DND-41 (cell line): ENCODE measurements at regions not wholly inside any gene's neighbourhood (a gene's known extent, or its start where the extent isn't known, plus 50 kb on each side); places are given as distances from the start of the nearest gene placed in this dataset.
"Not testable (repeated sequence)": the region's sequence is repeated elsewhere in the genome, so short reads cannot be mapped to it uniquely, and the experiment has no call there.

Source experiments
- ATAC-seq: fragments of 200-7000 bp; cut with Tn5 transposase; 3 replicates; pipeline ENCODE4 v1.9.1; 2021; ENCODE audit warnings: low read depth; ENCODE audit not compliant: insufficient read depth
- DNase-seq: peaks from one replicate; pipeline ENCODE4 v3.0.0-alpha.2; 2020
- H2AFZ ChIP-seq: 2 replicates; pipeline ENCODE4 v1.6.0; 2012; ENCODE audit warnings: low read depth, low read length
- H3K27ac ChIP-seq: 2 replicates; pipeline ENCODE4 v1.5.1; 2012; ENCODE audit warnings: low read length, inconsistent platforms
- H3K27me3 ChIP-seq: fragments of 200-600 bp; sonication (generic); 2 replicates; pipeline ENCODE4 v1.6.0; 2012; ENCODE audit warnings: low read length, mild to moderate bottlenecking, inconsistent platforms; ENCODE audit not compliant: insufficient read depth, poor library complexity
- H3K36me3 ChIP-seq: 2 replicates; pipeline ENCODE4 v1.5.1; 2012; ENCODE audit warnings: low read length, inconsistent platforms; ENCODE audit not compliant: insufficient read depth
- H3K4me1 ChIP-seq: 2 replicates; pipeline ENCODE4 v1.5.1; 2012; ENCODE audit warnings: mild to moderate bottlenecking, low read length; ENCODE audit not compliant: insufficient read depth
- H3K4me2 ChIP-seq: 2 replicates; pipeline ENCODE4 v1.6.0; 2012; ENCODE audit warnings: mild to moderate bottlenecking, moderate library complexity, low read length, inconsistent platforms; ENCODE audit not compliant: insufficient read depth
- H3K4me3 ChIP-seq, 2 experiments: fragments of 200-600 bp in 1 of 2; shearing (Covaris generic) in 1 of 2; 2 replicates each; pipeline ENCODE4 v1.5.1; 2012 to 2016; ENCODE audit warnings: inconsistent platforms in 2 of 2, low read length in 2 of 2, mild to moderate bottlenecking in 2 of 2, low read depth in 1 of 2, moderate library complexity in 1 of 2
- H3K79me2 ChIP-seq: 2 replicates; pipeline ENCODE4 v1.6.0; 2012; ENCODE audit warnings: low read length, inconsistent platforms; ENCODE audit not compliant: insufficient read depth
- H3K9ac ChIP-seq: 2 replicates; pipeline ENCODE4 v1.6.0; 2012; ENCODE audit warnings: low read depth, mild to moderate bottlenecking, inconsistent platforms, low read length, moderate library complexity
- H3K9me3 ChIP-seq: 2 replicates; pipeline ENCODE4 v1.5.1; 2012; ENCODE audit warnings: low read length, moderate library complexity, mild to moderate bottlenecking, inconsistent platforms; ENCODE audit not compliant: insufficient read depth, severe bottlenecking
- H4K20me1 ChIP-seq: 2 replicates; pipeline ENCODE4 v1.6.0; 2012; ENCODE audit warnings: low read length; ENCODE audit not compliant: insufficient read depth
- EZH2 ChIP-seq: IDR thresholded peaks from 3 replicates; pipeline ENCODE4 v1.6.1; 2012; ENCODE audit warnings: borderline replicate concordance, low read depth, mild to moderate bottlenecking, moderate library complexity, low read length, inconsistent platforms; ENCODE audit not compliant: severe bottlenecking
- TF ChIP-seq, protein P1 (sequence below): IDR thresholded peaks from 2 replicates; pipeline ENCODE4 v1.5.1; 2012; ENCODE audit warnings: borderline replicate concordance, low read length, moderate library complexity, mild to moderate bottlenecking; ENCODE audit not compliant: poor library complexity, severe bottlenecking; ENCODE audit errors: extremely low read depth

DNA sequence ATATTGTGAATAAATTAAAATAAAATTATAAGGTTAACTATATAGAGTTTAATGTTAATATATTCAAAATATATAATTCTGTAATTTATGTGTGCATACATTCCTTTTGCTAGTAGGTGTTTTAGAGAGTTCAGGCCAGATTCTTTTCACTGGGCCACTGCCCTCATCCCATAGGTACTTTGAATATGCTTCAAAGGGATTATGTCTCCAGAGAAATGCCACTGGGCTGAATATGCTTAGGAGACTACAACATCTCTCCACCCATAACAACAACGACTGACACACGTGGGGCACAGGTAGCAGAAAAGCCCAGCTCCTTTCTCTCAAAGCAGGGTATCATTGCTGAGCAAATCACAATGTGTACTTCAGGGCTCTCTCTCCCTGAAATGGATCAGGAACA is 290.9 kb upstream of the TACR3 start:
- Histone ChIP-seq H3K4me3 (no peak overlapping the region), H3K27ac (no peak overlapping the region), H3K9ac (no peak overlapping the region), H3K4me2 (no peak overlapping the region), H3K36me3 (no peaks in the 10 kb centered on the region), H3K4me1 (no peaks in the 10 kb centered on the region), H3K79me2 (no peaks in the 10 kb centered on the region), H3K27me3 (no peaks in the 10 kb centered on the region), H4K20me1 (no peaks in the 10 kb centered on the region), H3K9me3 (no peaks in the 10 kb centered on the region), H2AFZ (no peak overlapping the region)
- ATAC-seq, result no peak
- no peak for DNase-seq
- no peak for TF ChIP-seq EZH2
- TF ChIP-seq, protein P1, sequence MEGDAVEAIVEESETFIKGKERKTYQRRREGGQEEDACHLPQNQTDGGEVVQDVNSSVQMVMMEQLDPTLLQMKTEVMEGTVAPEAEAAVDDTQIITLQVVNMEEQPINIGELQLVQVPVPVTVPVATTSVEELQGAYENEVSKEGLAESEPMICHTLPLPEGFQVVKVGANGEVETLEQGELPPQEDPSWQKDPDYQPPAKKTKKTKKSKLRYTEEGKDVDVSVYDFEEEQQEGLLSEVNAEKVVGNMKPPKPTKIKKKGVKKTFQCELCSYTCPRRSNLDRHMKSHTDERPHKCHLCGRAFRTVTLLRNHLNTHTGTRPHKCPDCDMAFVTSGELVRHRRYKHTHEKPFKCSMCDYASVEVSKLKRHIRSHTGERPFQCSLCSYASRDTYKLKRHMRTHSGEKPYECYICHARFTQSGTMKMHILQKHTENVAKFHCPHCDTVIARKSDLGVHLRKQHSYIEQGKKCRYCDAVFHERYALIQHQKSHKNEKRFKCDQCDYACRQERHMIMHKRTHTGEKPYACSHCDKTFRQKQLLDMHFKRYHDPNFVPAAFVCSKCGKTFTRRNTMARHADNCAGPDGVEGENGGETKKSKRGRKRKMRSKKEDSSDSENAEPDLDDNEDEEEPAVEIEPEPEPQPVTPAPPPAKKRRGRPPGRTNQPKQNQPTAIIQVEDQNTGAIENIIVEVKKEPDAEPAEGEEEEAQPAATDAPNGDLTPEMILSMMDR, result no peak

DNA sequence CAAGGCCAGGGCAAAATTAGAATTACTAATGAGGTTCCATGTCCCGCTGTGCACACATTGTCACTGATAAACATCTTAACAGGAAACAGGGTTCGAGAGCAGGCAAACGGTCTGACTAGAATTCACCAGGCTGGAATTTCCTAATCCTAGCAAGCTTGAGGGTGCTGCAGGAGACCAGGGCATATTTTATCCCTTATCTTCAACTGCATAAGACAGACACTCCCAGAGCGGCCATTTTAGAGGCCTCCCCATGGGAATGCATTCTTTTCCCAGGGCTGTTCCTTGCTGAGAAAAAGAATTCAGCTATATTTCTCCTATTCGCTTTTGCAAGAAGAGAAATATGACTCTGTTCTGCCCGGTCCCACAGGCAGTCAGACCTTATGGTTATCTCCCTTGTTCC is 282.5 kb upstream of the TACR3 start:
- not testable (repeated sequence) for H3K27ac ChIP-seq, H3K4me3 ChIP-seq, H3K4me2 ChIP-seq, ATAC-seq, H3K79me2 ChIP-seq, H2AFZ ChIP-seq, H3K36me3 ChIP-seq, H3K9ac ChIP-seq, DNase-seq, H3K4me1 ChIP-seq, H4K20me1 ChIP-seq, H3K9me3 ChIP-seq, H3K27me3 ChIP-seq

DNA sequence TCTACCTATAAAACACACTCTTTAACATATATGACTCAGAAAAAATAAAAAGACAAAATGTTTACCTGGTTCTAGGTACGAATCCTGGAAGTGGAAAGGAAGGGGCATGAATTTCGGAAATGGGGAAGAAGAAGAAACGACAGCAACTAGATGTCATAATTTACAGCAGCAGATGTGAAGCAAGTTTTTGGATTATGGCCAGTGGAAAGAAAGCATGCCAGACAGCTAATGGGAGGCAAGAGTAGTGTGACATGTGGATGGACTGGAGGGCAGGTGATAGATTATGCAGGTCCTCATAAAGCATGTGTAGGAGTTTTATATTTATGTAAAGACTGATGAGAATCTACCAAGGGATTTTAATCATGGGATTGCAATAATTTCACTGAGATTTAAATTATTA is 279.0 kb upstream of the TACR3 start:
- Histone ChIP-seq H3K79me2 (no peaks in the 10 kb centered on the region), H3K4me3 (no peak overlapping the region; a peak in 1 of 4 replicates), H3K9ac (no peak overlapping the region), H3K27ac (no peak overlapping the region), H3K36me3 (no peaks in the 10 kb centered on the region), H4K20me1 (no peaks in the 10 kb centered on the region), H3K4me2 (no peak overlapping the region), H3K4me1 (no peaks in the 10 kb centered on the region), H3K27me3 (no peaks in the 10 kb centered on the region), H2AFZ (no peak overlapping the region), H3K9me3 (no peaks in the 10 kb centered on the region)
- DNase-seq (no peak), ATAC-seq (no peak)
- TF ChIP-seq, protein P1, result no peak
- no peak for TF ChIP-seq EZH2

DNA sequence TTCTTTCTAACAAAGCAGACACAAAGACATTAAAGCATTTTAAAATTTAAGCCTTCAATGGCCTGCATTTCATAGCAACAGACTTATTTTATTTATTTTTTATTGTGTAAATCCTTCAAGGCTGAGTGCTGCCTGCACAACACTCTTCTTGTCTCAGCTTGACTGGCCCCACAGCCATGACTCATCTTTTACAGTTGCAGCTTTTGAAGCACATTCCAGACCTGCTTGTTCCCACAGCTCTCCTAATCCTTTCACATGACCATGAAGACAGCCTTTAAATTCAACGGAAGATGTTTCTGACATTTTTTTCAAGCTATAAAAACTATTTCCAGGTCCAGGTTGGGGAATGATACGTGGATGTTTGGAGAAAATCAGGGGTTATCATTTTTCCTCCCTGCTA is 276.9 kb upstream of the TACR3 start:
- H3K4me1 ChIP-seq, result no peaks in the 10 kb centered on the region
- H3K27ac ChIP-seq, result no peak overlapping the region
- no peak overlapping the region for H2AFZ ChIP-seq
- no peak overlapping the region for H3K4me2 ChIP-seq
- no peak for TF ChIP-seq EZH2
- TF ChIP-seq, protein P1, result no peak
- no peaks in the 10 kb centered on the region for H4K20me1 ChIP-seq
- no peaks in the 10 kb centered on the region for H3K79me2 ChIP-seq
- peaks cover 3% of the 10 kb centered on the region for H3K9me3 ChIP-seq
- no peak for ATAC-seq
- no peaks in the 10 kb centered on the region for H3K36me3 ChIP-seq
- no peaks in the 10 kb centered on the region for H3K27me3 ChIP-seq
- DNase-seq, result no peak
- H3K9ac ChIP-seq, result no peak overlapping the region
- no peak overlapping the region for H3K4me3 ChIP-seq
